Testis (tissue), 2 donors: ENCODE measurements at regions not wholly inside any gene's neighbourhood (a gene's known extent, or its start where the extent isn't known, plus 50 kb on each side); places are given as distances from the start of the nearest gene placed in this dataset.

Source experiments
- DNase-seq: peaks from one replicate; pipeline ENCODE4 v3.0.0-alpha.2; 2019
- H3K27ac ChIP-seq, 2 donors: fragments of 200-600 bp; sonication (generic); one replicate each; pipeline ENCODE4 v1.5.1; 2019
- H3K27me3 ChIP-seq: fragments of 200-600 bp; sonication (generic); one replicate; pipeline ENCODE4 v1.5.1; 2019
- H3K36me3 ChIP-seq: fragments of 200-600 bp; sonication (generic); one replicate; pipeline ENCODE4 v1.5.1; 2017; ENCODE audit warnings: low read depth; ENCODE audit errors: missing control alignments
- H3K4me1 ChIP-seq: fragments of 200-600 bp; sonication (generic); one replicate; pipeline ENCODE4 v1.5.1; 2019
- H3K4me3 ChIP-seq, 2 donors: fragments of 200-600 bp; sonication (generic); one replicate each; pipeline ENCODE4 v1.5.1; 2017 to 2019
- H3K9me3 ChIP-seq: fragments of 200-600 bp; sonication (generic); one replicate; pipeline ENCODE4 v1.5.1; 2017
- POLR2A ChIP-seq: fragments of 450-650 bp; IDR thresholded peaks from one replicate; pipeline ENCODE4 v1.6.1; 2017; ENCODE audit warnings: antibody characterized with exemption, mild to moderate bottlenecking, moderate library complexity
- WGBS, 2 donors: methylation state at CpG; one replicate each; pipeline ENCODE4 v1.1.5; 2018; 5-methylcytosine and 5-hydroxymethylcytosine counted together
- intact Hi-C: fragments of 100-400 bp; cut with DNase I; formaldehyde crosslinking; loops from one replicate; pipeline ENCODE4 v1.15.1; 2023; ENCODE audit warnings: low total_unique reads
- TF ChIP-seq, protein P1 (sequence below), 3 experiments: fragments of 450-650 bp in 2 of 3; fragments of 200-600 bp in 1 of 3; sonication (generic) in 1 of 3; IDR thresholded peaks; one replicate each; pipeline ENCODE4 v1.5.1; 2016 to 2019; ENCODE audit warnings: antibody characterized with exemption in 3 of 3, mild to moderate bottlenecking in 2 of 3, moderate library complexity in 1 of 3

DNA sequence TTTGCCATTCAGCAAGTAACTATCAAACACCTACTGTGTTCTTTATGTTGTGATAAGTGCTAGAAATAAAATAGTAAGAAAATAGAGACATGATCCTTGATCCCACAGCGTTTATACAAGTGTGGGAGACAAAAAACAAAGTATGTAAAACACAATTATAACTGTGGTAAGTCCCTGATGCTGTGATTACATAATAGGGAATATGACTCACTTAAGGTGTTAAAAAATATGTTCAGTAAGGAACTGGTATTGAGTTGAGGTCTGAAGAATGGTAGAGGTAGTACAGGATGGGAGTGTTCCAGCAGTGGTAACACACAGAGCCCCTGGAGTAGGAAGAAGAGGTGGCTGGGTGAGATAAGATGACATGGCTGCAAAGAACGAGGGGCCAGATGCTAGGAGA lies 132.1 kb upstream of the TMC3 start:
- H3K4me3 ChIP-seq: no peak overlapping the region
- intact Hi-C loops: no loop called here
- no peaks in the 10 kb centered on the region for H3K36me3 ChIP-seq
- H3K9me3 ChIP-seq: no peaks in the 10 kb centered on the region
- no peaks in the 10 kb centered on the region for H3K4me1 ChIP-seq
- TF ChIP-seq, protein P1, sequence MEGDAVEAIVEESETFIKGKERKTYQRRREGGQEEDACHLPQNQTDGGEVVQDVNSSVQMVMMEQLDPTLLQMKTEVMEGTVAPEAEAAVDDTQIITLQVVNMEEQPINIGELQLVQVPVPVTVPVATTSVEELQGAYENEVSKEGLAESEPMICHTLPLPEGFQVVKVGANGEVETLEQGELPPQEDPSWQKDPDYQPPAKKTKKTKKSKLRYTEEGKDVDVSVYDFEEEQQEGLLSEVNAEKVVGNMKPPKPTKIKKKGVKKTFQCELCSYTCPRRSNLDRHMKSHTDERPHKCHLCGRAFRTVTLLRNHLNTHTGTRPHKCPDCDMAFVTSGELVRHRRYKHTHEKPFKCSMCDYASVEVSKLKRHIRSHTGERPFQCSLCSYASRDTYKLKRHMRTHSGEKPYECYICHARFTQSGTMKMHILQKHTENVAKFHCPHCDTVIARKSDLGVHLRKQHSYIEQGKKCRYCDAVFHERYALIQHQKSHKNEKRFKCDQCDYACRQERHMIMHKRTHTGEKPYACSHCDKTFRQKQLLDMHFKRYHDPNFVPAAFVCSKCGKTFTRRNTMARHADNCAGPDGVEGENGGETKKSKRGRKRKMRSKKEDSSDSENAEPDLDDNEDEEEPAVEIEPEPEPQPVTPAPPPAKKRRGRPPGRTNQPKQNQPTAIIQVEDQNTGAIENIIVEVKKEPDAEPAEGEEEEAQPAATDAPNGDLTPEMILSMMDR (IDR thresholded peaks at IDR 0.05): no peak
- no peak for TF ChIP-seq POLR2A
- no peaks in the 10 kb centered on the region for H3K27me3 ChIP-seq
- no peak for DNase-seq
- WGBS, 2 donors: 82 to 89% methylated on average over 2 of the region's 2 CpGs
- H3K27ac ChIP-seq: no peak overlapping the region

DNA sequence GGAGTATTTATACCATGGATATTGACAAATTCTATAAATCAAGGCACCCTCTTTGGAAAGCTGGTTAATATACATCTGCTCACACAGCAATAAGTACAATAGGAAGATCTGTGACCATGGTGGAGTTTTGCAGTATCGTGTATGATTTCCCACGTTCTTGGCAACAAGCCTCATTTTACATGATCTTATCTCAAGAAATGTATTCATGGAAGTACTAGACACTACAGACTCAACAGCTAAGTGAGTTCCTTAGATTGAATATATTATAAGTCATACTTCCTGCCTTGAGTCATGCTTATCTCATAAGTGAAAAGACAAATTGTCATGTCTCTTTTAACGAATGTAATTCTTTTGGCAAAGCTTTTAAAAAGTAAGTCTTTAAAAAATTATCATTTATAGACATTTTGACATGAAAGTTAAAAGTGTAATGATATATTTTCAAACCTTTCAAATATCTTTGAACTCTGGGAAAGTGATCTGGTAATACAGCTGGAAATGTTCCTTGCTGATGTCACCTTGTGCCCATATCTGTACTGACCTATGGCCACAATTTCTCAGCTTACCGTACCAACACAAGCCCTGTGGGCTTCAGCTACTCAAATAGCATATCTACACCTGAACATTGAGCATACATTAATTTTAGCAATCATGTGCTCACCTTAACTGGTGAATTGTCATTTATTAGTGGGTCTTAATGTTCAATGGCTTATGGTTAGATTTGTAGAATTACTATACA lies 130.3 kb upstream of the TMC3 start:
- no peaks in the 10 kb centered on the region for H3K27me3 ChIP-seq
- H3K4me1 ChIP-seq: no peaks in the 10 kb centered on the region
- H3K9me3 ChIP-seq: no peaks in the 10 kb centered on the region
- H3K36me3 ChIP-seq: no peaks in the 10 kb centered on the region
- no peak overlapping the region for H3K4me3 ChIP-seq
- WGBS, 2 donors: 41 to 42% methylated on average over 4 of the region's 4 CpGs
- no peak for TF ChIP-seq POLR2A
- TF ChIP-seq, protein P1 (IDR thresholded peaks at IDR 0.05): no peak
- H3K27ac ChIP-seq: no peak overlapping the region
- intact Hi-C loops: no loop called here
- DNase-seq: no peak

DNA sequence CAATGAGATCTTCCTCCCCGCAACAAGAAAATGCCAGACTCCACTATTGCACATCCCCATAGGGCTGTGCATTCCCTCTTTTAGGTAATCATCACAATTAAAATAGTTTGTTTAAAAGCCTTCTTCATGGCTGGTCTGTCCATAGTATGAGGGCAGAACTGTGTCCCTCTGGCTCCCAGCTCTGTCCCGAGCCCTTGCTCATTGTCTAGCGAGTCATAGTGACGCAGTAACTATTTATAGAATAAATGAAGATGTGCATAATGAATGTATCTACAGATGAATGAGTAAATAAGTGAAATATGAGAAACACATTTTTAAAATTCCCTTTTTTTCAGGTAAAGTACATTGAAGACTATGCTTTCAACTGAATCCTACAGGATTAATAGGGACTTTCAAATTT lies 128.4 kb upstream of the TMC3 start:
- intact Hi-C loops: no loop called here

DNA sequence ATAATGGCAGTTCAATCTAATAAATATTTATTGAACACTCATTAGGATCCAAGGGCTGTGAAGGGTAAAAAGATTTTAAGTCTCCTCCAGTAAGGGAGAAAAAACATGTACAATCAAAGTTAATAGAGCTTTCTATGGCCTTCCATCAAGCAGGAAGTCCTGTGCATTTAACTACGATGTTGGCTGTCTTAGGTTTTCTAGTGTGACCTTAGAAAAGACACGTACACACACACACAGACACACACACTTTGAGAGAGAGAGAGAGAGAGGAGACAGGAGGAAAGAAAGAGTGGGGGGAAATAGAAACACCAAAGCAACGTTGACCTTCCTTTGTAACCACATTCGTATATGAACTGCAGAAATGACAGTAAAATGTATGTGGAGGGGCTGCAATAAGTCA lies 126.1 kb upstream of the TMC3 start:
- TF ChIP-seq, protein P1 (IDR thresholded peaks at IDR 0.05): no peak
- no peak for TF ChIP-seq POLR2A
- intact Hi-C loops: no loop called here
- 78 to 93% methylated on average over 4 of the region's 4 CpGs for WGBS, 2 donors
- Histone ChIP-seq H3K27ac (no peak overlapping the region), H3K4me3 (no peak overlapping the region), H3K27me3 (no peaks in the 10 kb centered on the region), H3K9me3 (no peaks in the 10 kb centered on the region), H3K36me3 (no peaks in the 10 kb centered on the region), H3K4me1 (no peaks in the 10 kb centered on the region)
- DNase-seq: no peak

More for the DNA sequence above, 128.4 kb upstream of the TMC3 start:
- Histone ChIP-seq H3K9me3 (no peaks in the 10 kb centered on the region), H3K36me3 (no peaks in the 10 kb centered on the region), H3K4me1 (no peaks in the 10 kb centered on the region), H3K27ac (no peak overlapping the region), H3K27me3 (no peaks in the 10 kb centered on the region), H3K4me3 (no peak overlapping the region)
- DNase-seq: no peak
- WGBS, 2 donors: 95 to 97% methylated on average over 4 of the region's 4 CpGs
- TF ChIP-seq, protein P1 (IDR thresholded peaks at IDR 0.05): no peak
- no peak for TF ChIP-seq POLR2A

DNA sequence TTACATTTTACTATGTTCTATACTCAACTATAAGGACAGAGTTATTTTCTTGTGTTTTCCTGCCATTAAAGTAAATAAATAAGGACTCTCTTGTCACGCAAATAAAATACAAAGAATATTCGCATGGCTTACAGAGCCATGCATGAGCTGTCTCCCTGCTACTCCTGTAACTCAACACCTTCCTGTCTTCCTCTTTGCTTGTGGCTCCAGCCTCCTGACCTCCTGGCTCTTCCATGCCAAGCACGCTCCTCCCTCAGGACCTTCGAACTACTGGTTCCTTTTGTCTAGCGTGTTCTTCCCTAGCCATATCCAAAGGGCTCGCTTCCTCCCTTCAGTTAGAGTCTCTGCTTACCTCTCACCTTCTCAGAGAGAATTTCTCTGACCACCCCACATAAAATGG lies 124.3 kb upstream of the TMC3 start:
- H3K4me3 ChIP-seq: no peak overlapping the region
- H3K36me3 ChIP-seq: no peaks in the 10 kb centered on the region
- WGBS, 2 donors: 92 to 95% methylated on average over 6 of the region's 6 CpGs
- no peaks in the 10 kb centered on the region for H3K4me1 ChIP-seq
- no peak for DNase-seq
- TF ChIP-seq, protein P1 (IDR thresholded peaks at IDR 0.05): no peak
- no peak for TF ChIP-seq POLR2A
- no peaks in the 10 kb centered on the region for H3K27me3 ChIP-seq
- no peak overlapping the region for H3K27ac ChIP-seq
- intact Hi-C loops: no loop called here
- H3K9me3 ChIP-seq: no peaks in the 10 kb centered on the region
